22Rv1 (cell line): ENCODE measurements at regions not wholly inside any gene's neighbourhood (a gene's known extent, or its start where the extent isn't known, plus 50 kb on each side); places are given as distances from the start of the nearest gene placed in this dataset.

Experiments used
- ZFX ChIP-seq: fragments of 450-650 bp; IDR thresholded peaks from 2 replicates; pipeline ENCODE4 v1.6.1; 2017; ENCODE audit warnings: antibody characterized with exemption, borderline replicate concordance
- TF ChIP-seq, protein P1 (sequence below): fragments of 450-650 bp; IDR thresholded peaks from 2 replicates; pipeline ENCODE4 v1.5.1; 2017; ENCODE audit warnings: mild to moderate bottlenecking

GRCh38 chr6:137798846-137799245, 68.2 kb upstream of the TNFAIP3 start:
- TF ChIP-seq, protein P1, sequence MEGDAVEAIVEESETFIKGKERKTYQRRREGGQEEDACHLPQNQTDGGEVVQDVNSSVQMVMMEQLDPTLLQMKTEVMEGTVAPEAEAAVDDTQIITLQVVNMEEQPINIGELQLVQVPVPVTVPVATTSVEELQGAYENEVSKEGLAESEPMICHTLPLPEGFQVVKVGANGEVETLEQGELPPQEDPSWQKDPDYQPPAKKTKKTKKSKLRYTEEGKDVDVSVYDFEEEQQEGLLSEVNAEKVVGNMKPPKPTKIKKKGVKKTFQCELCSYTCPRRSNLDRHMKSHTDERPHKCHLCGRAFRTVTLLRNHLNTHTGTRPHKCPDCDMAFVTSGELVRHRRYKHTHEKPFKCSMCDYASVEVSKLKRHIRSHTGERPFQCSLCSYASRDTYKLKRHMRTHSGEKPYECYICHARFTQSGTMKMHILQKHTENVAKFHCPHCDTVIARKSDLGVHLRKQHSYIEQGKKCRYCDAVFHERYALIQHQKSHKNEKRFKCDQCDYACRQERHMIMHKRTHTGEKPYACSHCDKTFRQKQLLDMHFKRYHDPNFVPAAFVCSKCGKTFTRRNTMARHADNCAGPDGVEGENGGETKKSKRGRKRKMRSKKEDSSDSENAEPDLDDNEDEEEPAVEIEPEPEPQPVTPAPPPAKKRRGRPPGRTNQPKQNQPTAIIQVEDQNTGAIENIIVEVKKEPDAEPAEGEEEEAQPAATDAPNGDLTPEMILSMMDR: no peak
- no peak for TF ChIP-seq ZFX
